ENCODE measurements at regions not wholly inside any gene's neighbourhood (a gene's known extent, or its start where the extent isn't known, plus 50 kb on each side); places are given as distances from the start of the nearest gene placed in this dataset.

DNA sequence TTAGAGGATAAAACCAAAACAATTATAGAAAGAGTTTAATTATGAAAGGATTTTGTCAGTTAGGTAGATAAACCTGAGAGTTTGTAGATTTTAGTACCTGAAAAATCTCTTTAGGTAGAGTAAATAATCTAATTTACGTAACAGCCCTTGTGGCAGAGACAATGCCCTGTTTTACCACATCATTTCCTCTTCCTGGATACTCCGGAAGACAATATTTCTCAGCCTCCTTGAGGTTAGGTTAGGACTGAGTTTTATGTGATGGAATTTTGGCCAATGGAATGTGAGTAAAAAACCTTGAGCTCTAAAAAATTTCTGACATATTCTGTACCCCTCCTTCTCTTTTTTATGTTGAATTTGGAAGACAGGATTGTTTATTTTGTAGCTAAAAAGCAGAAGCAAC lies 50.7 kb upstream of the TPRG1 start:
- Mint-ChIP-seq H3K4me1 (ENCODE audit: low read depth, unreplicated experiment) (no peaks in the 10 kb centered on the region), H3K9me3 (ENCODE audit: unreplicated experiment) (peaks cover 17% of the 10 kb centered on the region), H3K27ac (ENCODE audit: unreplicated experiment) (no peak overlapping the region), H3K36me3 (ENCODE audit: insufficient read depth, unreplicated experiment) (no peaks in the 10 kb centered on the region), H3K27me3 (ENCODE audit: insufficient read depth, unreplicated experiment) (no peaks in the 10 kb centered on the region), H3K4me3 (ENCODE audit: unreplicated experiment) (no peak overlapping the region)
- DNase-seq = no peak
- POLR2A ChIA-PET = no interaction called here
- H3K4me1 ChIP-seq = no peaks in the 10 kb centered on the region
- TF ChIP-seq, protein P1, sequence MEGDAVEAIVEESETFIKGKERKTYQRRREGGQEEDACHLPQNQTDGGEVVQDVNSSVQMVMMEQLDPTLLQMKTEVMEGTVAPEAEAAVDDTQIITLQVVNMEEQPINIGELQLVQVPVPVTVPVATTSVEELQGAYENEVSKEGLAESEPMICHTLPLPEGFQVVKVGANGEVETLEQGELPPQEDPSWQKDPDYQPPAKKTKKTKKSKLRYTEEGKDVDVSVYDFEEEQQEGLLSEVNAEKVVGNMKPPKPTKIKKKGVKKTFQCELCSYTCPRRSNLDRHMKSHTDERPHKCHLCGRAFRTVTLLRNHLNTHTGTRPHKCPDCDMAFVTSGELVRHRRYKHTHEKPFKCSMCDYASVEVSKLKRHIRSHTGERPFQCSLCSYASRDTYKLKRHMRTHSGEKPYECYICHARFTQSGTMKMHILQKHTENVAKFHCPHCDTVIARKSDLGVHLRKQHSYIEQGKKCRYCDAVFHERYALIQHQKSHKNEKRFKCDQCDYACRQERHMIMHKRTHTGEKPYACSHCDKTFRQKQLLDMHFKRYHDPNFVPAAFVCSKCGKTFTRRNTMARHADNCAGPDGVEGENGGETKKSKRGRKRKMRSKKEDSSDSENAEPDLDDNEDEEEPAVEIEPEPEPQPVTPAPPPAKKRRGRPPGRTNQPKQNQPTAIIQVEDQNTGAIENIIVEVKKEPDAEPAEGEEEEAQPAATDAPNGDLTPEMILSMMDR (IDR thresholded peaks at IDR 0.05; ENCODE audit: insufficient read depth in 1 of 2, low read depth in 1 of 2, low read length in 1 of 2, severe bottlenecking in 1 of 2, unreplicated experiment in 1 of 2) = no peak
- H3K36me3 ChIP-seq (ENCODE audit: control insufficient read depth, insufficient read depth, low read length) = no peaks in the 10 kb centered on the region
- no peaks in the 10 kb centered on the region for H3K9me3 ChIP-seq
- intact Hi-C loops (cut with micrococcal nuclease; ENCODE audit: unreplicated experiment) = no loop called here
- no peak overlapping the region for H3K4me3 ChIP-seq (ENCODE audit: low read depth, low read length)
- BruUV-seq (replicated peaks) = no TSS peak
- no peaks in the 10 kb centered on the region for H3K27me3 ChIP-seq (replicated peaks; ENCODE audit: control insufficient read depth, insufficient read depth, low read length)
- CTCF ChIA-PET = no interaction called here
